HCT116 (cell line): ENCODE measurements at regions not wholly inside any gene's neighbourhood (a gene's known extent, or its start where the extent isn't known, plus 50 kb on each side); places are given as distances from the start of the nearest gene placed in this dataset.

ENCODE experiments used
- ATAC-seq: fragments of 200-7000 bp; cut with Tn5 transposase; 2 replicates; pipeline ENCODE4 v1.9.1; 2020; ENCODE audit warnings: mild to moderate bottlenecking, moderate library complexity
- BruUV-seq: library from RNA; stranded (reverse); fragments of 400-500 nt; replicated peaks from 2 replicates; lab custom pipeline; 2021; lab: Mats Ljungman, UMichigan
- CTCF ChIA-PET: fragments of 300-600 bp; sonication (Branson Sonifier 250); formaldehyde crosslinking; loops from one replicate; lab custom pipeline; 2021; ENCODE audit warnings: antibody characterized with exemption; lab: Charles Lee
- POLR2A ChIA-PET: fragments of 300-600, 350-600 bp; sonication (Branson Sonifier 250); formaldehyde crosslinking; loops from one replicate; lab custom pipeline; 2021; ENCODE audit warnings: antibody characterized with exemption; lab: Charles Lee
- RAD21 ChIA-PET, 2 experiments: fragments of 300-600 bp; sonication (Branson Sonifier 250); formaldehyde crosslinking; loops; one replicate each; lab custom pipeline; 2023; ENCODE audit warnings: low total read pairs in 2 of 2; ENCODE audit not compliant: uncharacterized antibody in 2 of 2, unreplicated experiment in 2 of 2, low non-redundant PET in 1 of 2; lab: Charles Lee
- DNase-seq: peaks from one replicate; pipeline ENCODE4 v3.0.0-alpha.2; 2010; ENCODE audit warnings: low read depth, low spot score
- H2AFZ ChIP-seq: fragments of 200-600 bp; shearing (Covaris generic), sonication (generic); 2 replicates; pipeline ENCODE4 v1.6.1; 2017; ENCODE audit warnings: low read depth, mixed run types, mixed read lengths, antibody characterized with exemption, low read length; ENCODE audit not compliant: poor library complexity, severe bottlenecking
- H3K27ac ChIP-seq: 2 replicates; pipeline ENCODE4 v1.5.1; 2012; ENCODE audit warnings: low read depth, low read length
- H3K27me3 ChIP-seq: fragments of 200-600 bp; sonication (generic); 2 replicates; pipeline ENCODE4 v1.6.1; 2016; ENCODE audit warnings: mixed run types, low read length, mixed read lengths; ENCODE audit not compliant: insufficient read depth
- H3K36me3 ChIP-seq, 2 experiments: fragments of 200-500 bp in 1 of 2; fragments of 200-600 bp in 1 of 2; sonication (Bioruptor generic) in 1 of 2; sonication (generic) in 1 of 2; 2 replicates each; pipeline versions ENCODE4 v1.5.1 to v1.6.1; 2014 to 2016; ENCODE audit warnings: low read length in 2 of 2, inconsistent platforms in 1 of 2, mixed read lengths in 1 of 2, mixed run types in 1 of 2; ENCODE audit not compliant: insufficient read depth in 2 of 2, control insufficient read depth in 1 of 2
- H3K4me1 ChIP-seq, 2 experiments: fragments of 200-600 bp in 1 of 2; sonication (generic) in 1 of 2; 2 replicates each; pipeline versions ENCODE4 v1.5.1 to v1.6.1; 2012 to 2017; ENCODE audit warnings: low read length in 2 of 2, inconsistent platforms in 1 of 2, mild to moderate bottlenecking in 1 of 2, mixed read lengths in 1 of 2, mixed run types in 1 of 2, moderate library complexity in 1 of 2; ENCODE audit not compliant: insufficient read depth in 2 of 2, control insufficient read depth in 1 of 2
- H3K4me2 ChIP-seq: fragments of 200-600 bp; sonication (generic); 2 replicates; pipeline ENCODE4 v1.6.1; 2017; ENCODE audit warnings: mixed run types, low read length, mixed read lengths
- H3K4me3 ChIP-seq, 2 experiments: fragments of 200-600 bp in 1 of 2; sonication (generic) in 1 of 2; replicated peaks in 1 of 2; 2 replicates each; pipeline ENCODE4 v1.5.1; 2011 to 2016; ENCODE audit warnings: low read length in 2 of 2, control low read depth in 1 of 2, low read depth in 1 of 2, mild to moderate bottlenecking in 1 of 2, mixed read lengths in 1 of 2, mixed run types in 1 of 2
- H3K79me2 ChIP-seq: fragments of 200-600 bp; sonication (generic); 2 replicates; pipeline ENCODE4 v1.6.1; 2017; ENCODE audit warnings: mild to moderate bottlenecking, mixed run types, low read length, moderate library complexity, mixed read lengths; ENCODE audit not compliant: insufficient read depth
- H3K9ac ChIP-seq: fragments of 200-600 bp; sonication (generic); 2 replicates; pipeline ENCODE4 v1.6.1; 2016; ENCODE audit warnings: low read length, mixed read lengths
- H3K9me2 ChIP-seq: fragments of 200-600 bp; sonication (generic), shearing (Covaris generic); 2 replicates; pipeline ENCODE4 v1.6.1; 2017; ENCODE audit warnings: mixed run types, mild to moderate bottlenecking, moderate library complexity; ENCODE audit not compliant: insufficient read depth
- H3K9me3 ChIP-seq, 2 experiments: fragments of 200-500 bp in 1 of 2; fragments of 200-600 bp in 1 of 2; sonication (Bioruptor generic) in 1 of 2; sonication (generic) in 1 of 2; 2 replicates each; pipeline ENCODE4 v1.6.1; 2014 to 2017; ENCODE audit warnings: low read length in 2 of 2, mixed read lengths in 2 of 2, inconsistent platforms in 1 of 2, low read depth in 1 of 2, mild to moderate bottlenecking in 1 of 2, mixed run types in 1 of 2, moderate library complexity in 1 of 2; ENCODE audit not compliant: control insufficient read depth in 1 of 2, insufficient read depth in 1 of 2
- H4K20me1 ChIP-seq: fragments of 200-600 bp; sonication (generic), shearing (Covaris generic); 2 replicates; pipeline ENCODE4 v1.6.1; 2017; ENCODE audit warnings: mixed run types, mild to moderate bottlenecking, moderate library complexity; ENCODE audit not compliant: insufficient read depth
- CTCF ChIP-seq, 3 experiments: fragments of 200-600 bp in 1 of 3; sonication (generic) in 1 of 3; IDR thresholded peaks in 2 of 3; conservative IDR thresholded peaks in 1 of 3; 2 replicates each; pipeline ENCODE4 v1.5.1; 2012 to 2017; ENCODE audit warnings: low read depth in 2 of 3, low read length in 2 of 3, antibody characterized with exemption in 1 of 3, borderline replicate concordance in 1 of 3, control low read depth in 1 of 3, mild to moderate bottlenecking in 1 of 3, mixed read lengths in 1 of 3, mixed run types in 1 of 3, moderate library complexity in 1 of 3; ENCODE audit not compliant: insufficient read depth in 1 of 3
- EZH2phosphoT487 ChIP-seq: fragments of 200-600 bp; IDR thresholded peaks from 2 replicates; pipeline ENCODE4 v1.6.1; 2018; ENCODE audit warnings: antibody characterized with exemption, borderline replicate concordance
- JUND ChIP-seq: IDR thresholded peaks from 2 replicates; pipeline ENCODE4 v1.6.1; 2012
- MAX ChIP-seq: IDR thresholded peaks from 2 replicates; pipeline ENCODE4 v1.6.1; 2012
- RAD21 ChIP-seq: IDR thresholded peaks from 2 replicates; pipeline ENCODE4 v1.6.1; 2012; ENCODE audit warnings: low read depth, mild to moderate bottlenecking
- SIN3A ChIP-seq: IDR thresholded peaks from 2 replicates; pipeline ENCODE4 v1.6.1; 2012; ENCODE audit warnings: low read depth
- intact Hi-C: fragments of 100-400 bp; cut with micrococcal nuclease; formaldehyde crosslinking; loops from 2 replicates; pipeline ENCODE4 v1.10.0; 2022

DNA sequence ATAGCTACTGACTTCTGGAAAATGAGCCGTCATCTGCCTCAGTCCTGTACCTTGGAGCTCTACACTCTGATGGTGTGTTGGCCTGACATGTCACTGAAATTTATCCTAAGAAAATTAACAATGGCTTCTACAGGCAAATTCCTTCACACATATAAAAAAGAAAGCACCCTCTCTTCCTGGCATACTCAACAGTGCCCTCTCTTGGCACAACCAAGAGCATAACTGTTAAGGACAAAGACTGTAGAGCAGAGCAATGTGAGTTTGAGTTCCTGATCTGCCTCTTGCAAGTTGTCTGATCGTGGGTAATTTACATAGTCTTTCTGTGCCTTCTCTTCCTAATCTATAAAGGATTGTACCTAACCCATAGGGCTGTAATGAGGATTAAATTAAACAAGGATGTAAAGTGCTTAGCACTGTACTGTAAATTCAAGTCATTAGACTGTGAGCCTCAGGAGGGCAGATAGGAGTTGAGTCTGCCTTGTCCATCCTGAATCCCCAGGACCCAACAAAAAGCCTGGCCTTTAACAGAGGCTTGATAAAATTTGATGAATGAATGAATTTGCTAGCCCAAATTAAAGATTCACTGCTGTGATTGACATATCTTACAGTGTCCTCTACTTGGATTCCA, 83.5 kb downstream of the SYF2 start:
- DNase-seq (no peak), ATAC-seq (peak; percentile 89)
- no TSS peak for BruUV-seq
- ChIA-PET POLR2A (no interaction called here), CTCF (interaction anchor here (0.9 to 1.5 kb wide), 3 partner anchors 9 to 21 kb away, joined by 3 to 5 read pairs (median 4); no protein-coding TSS in a partner anchor), RAD21 (no interaction called here)
- Histone ChIP-seq H3K36me3 (no peaks in the 10 kb centered on the region), H3K27me3 (no peaks in the 10 kb centered on the region), H3K9me2 (no peaks in the 10 kb centered on the region), H3K9ac (no peak overlapping the region), H3K4me3 (no peak overlapping the region), H4K20me1 (no peaks in the 10 kb centered on the region), H2AFZ (peak overlapping the region; percentile 93), H3K4me1 (peaks cover 0 to 7% of the 10 kb centered on the region in 2 experiments; a peak in 2 of 4 replicates), H3K4me2 (no peak overlapping the region), H3K9me3 (no peaks in the 10 kb centered on the region), H3K79me2 (no peaks in the 10 kb centered on the region), H3K27ac (no peak overlapping the region)
- TF ChIP-seq RAD21 (peak; percentile 55), CTCF (IDR thresholded peaks at IDR 0.05 in 2 of 3, conservative IDR thresholded peaks at IDR 0.05 in 1 of 3; ENCODE audit: borderline replicate concordance in 1 of 3, insufficient read depth in 1 of 3, low read depth in 2 of 3, low read length in 2 of 3) (peak; percentile 58 to 71 (median 62); a peak in 5 of 6 replicates), JUND (no peak)
- intact Hi-C loops, result loop anchor here (5.0 kb wide), 1 partner anchor 301 kb away; no protein-coding TSS in a partner anchor

- POLR2A ChIA-PET, result no interaction called here
- TF ChIP-seq JUND, result no peak
- TF ChIP-seq MAX, result no peak
- no peak for TF ChIP-seq EZH2phosphoT487
- no peak for TF ChIP-seq SIN3A
- TF ChIP-seq, all 23 proteins: peak for 0
- Histone ChIP-seq H3K9me3 (no peaks in the 10 kb centered on the region), H3K36me3 (no peaks in the 10 kb centered on the region), H3K4me1 (peaks cover 0 to 7% of the 10 kb centered on the region in 2 experiments; a peak in 2 of 4 replicates), H3K9ac (no peak overlapping the region), H3K4me3 (no peak overlapping the region), H2AFZ (no peak overlapping the region), H3K79me2 (no peaks in the 10 kb centered on the region), H3K27me3 (no peaks in the 10 kb centered on the region), H3K27ac (no peak overlapping the region), H3K9me2 (no peaks in the 10 kb centered on the region), H4K20me1 (no peaks in the 10 kb centered on the region), H3K4me2 (no peak overlapping the region)
- ChIA-PET CTCF (no interaction called here), RAD21 (no interaction called here)
- intact Hi-C loops, result loop anchor here (5.0 kb wide), 1 partner anchor 299 kb away; no protein-coding TSS in a partner anchor
- ATAC-seq (no peak), DNase-seq (no peak)
- no TSS peak for BruUV-seq
These were observed 85.8 kb downstream of the SYF2 start for GRCh38 chr1:25146451-25146855.
